ENCODE measurements at regions not wholly inside any gene's neighbourhood (a gene's known extent, or its start where the extent isn't known, plus 50 kb on each side); places are given as distances from the start of the nearest gene placed in this dataset.

- DNase-seq (ENCODE audit: low read depth in 1 of 2, low spot score in 1 of 2), result no peak
Observed at GRCh38 chr11:104830508-104830907, 67.8 kb downstream of the CASP12 start.

GRCh38 chr11:104830080-104830479 is 68.2 kb downstream of the CASP12 start:
- no peak for DNase-seq (ENCODE audit: low read depth in 1 of 2, low spot score in 1 of 2)

- no peak for DNase-seq (ENCODE audit: low read depth in 1 of 2, low spot score in 1 of 2)
Observed at GRCh38 chr11:104826772-104827171, 71.5 kb downstream of the CASP12 start.

- no peak for DNase-seq (ENCODE audit: low read depth in 1 of 2, low spot score in 1 of 2)
Observed at GRCh38 chr11:104823657-104824056, 74.6 kb downstream of the CASP12 start.

GRCh38 chr11:104820431-104820830 is 77.8 kb downstream of the CASP12 start:
- DNase-seq (ENCODE audit: low read depth in 1 of 2, low spot score in 1 of 2), result no peak

- no peak for DNase-seq (ENCODE audit: low read depth in 1 of 2, low spot score in 1 of 2)
Observed at GRCh38 chr11:104819603-104820002, 78.7 kb downstream of the CASP12 start.

DNA sequence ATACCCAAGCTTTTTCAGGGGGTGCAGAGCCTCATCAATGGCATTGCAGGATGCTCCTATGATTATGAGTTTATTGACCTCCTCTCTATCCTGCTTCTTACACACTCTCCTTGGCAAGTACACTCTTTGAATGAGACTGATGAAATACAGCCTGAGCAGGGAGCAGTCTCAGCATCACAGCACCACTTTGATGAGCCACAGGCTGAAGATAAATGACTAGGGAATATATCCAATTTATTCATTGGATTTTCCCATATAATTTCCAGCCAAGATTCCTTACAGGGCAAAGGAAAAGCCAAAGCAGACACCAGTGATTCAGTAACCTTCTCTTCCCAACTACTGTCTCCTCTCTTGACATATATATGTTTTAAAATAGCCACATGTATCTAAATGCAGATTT is 79.2 kb downstream of the CASP12 start:
- no peak for DNase-seq (ENCODE audit: low read depth in 1 of 2, low spot score in 1 of 2)

DNA sequence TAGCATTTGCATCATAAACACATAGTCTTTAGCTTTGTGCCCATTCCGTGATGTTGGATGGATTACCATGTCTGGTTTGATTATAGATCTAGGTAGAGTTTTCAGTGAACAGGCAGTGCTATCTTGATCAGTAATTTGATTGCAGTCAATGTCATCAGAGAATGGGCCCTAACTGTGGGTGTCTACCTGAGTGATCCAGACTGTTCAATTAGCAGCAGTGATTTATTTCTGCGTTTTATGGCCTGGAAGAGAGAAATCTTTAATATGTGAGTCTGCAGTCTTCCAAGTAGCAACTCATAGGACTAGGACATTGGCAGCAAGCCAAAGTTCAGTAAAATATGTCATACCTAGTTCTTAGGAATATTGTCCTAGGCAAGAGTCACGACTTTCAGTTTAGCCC is 80.3 kb downstream of the CASP12 start:
- DNase-seq (ENCODE audit: low read depth in 1 of 2, low spot score in 1 of 2), result no peak

- DNase-seq (ENCODE audit: low read depth in 1 of 2, low spot score in 1 of 2), result no peak
Observed at GRCh38 chr11:104813532-104813931, 84.7 kb downstream of the CASP12 start.

- DNase-seq (ENCODE audit: low read depth in 1 of 2, low spot score in 1 of 2), result no peak
Observed at GRCh38 chr11:104812103-104812788, 86.0 kb downstream of the CASP12 start.

GRCh38 chr11:104803776-104804175 is 94.5 kb downstream of the CASP12 start:
- no peak for DNase-seq (ENCODE audit: low read depth in 1 of 2, low spot score in 1 of 2)

GRCh38 chr11:104799251-104799650 is 99.0 kb downstream of the CASP12 start:
- no peak for DNase-seq (ENCODE audit: low read depth in 1 of 2, low spot score in 1 of 2)

DNA sequence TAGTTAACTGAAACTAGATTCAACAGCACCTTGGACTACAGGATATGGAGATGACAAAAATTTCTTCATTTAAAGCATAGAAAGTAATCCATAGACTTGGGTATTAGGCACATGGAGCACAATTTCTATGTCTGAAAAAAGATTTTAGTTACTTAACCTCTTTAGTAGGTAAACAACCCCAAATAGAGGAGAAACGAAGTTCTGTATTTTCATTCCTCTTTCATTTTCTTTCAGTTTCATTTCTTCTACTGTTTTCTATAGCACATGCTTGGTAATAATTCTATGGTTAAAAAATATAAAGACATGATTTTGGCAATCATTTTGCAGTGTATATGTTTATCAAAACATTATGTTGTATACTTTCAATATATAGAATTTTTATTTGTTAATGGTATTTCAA is 99.5 kb downstream of the CASP12 start:
- no peak for DNase-seq (ENCODE audit: low read depth in 1 of 2, low spot score in 1 of 2)

- DNase-seq (ENCODE audit: low read depth in 1 of 2, low spot score in 1 of 2), result no peak
Observed at GRCh38 chr11:104796301-104796700, 102.0 kb downstream of the CASP12 start.

DNA sequence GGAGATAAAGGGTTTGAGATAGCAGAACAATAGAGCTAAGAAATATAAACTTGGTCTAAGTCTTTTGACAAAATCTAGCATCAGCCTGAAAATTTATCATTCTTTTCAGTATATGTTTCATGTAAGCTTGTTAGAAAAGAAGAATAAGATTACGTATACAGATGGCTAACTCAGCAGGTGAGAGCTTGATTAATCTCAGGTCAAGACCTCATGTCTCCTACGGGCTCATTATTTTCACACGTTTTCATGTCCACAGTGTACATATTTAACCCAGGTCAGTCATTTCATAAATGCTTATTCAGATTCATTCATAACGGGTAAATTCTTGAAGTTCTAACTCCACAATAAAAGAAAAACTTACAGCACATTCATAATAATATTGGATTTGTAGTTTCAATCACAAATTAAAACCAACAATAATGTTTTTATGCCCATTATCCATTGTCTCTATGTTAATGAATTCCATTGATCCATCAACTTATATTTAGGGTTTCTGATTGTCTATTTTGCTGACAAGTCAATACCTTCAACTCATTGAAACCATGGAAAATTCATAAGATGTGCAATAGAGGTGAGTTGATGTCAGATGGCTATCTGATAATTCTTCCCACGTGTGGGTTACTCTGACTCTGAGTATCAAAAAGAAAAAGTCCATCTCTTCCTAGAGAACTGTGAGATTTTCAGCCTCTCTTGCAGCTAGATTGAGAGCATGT is 102.6 kb downstream of the CASP12 start:
- no peak for DNase-seq (ENCODE audit: low read depth in 1 of 2, low spot score in 1 of 2)

DNA sequence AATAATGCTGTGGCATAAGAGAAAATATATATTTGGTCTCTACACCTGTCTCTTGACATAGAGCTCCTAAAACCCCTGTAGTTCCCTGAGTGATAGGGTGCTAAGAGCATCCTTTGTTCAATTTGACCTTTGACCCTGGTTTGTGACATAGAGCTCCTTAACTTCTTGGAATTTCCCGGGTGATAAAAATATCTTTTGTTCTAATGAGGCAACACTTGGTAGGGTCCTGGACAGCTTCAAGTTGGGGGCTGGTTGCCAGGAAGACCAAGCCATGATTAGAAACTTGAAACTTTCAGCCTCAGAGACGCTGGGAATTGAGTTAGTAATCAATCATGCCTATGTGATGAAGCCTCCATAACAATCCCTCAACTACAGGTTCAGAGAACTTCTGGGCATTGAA is 105.4 kb downstream of the CASP12 start:
- DNase-seq (ENCODE audit: low read depth in 1 of 2, low spot score in 1 of 2), result no peak

DNA sequence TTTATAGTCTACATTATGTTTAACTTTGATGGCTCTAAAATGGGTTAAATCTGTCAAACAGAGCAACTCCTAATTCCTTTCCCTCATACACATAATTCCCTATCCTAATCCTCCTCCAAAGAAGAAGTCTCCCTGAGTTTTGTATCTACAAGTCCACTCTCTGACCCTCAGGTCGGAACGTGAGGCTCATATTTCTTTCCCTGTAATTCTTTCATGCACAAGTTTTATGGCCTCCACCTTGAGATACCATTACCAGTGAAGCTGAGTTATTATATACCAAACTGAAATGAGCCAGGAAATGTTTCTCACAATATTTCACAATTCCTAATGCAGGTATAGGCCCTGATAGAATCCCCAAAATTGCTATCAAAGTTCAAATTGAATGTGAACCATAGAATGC is 106.4 kb downstream of the CASP12 start:
- no peak for DNase-seq (ENCODE audit: low read depth in 1 of 2, low spot score in 1 of 2)

DNA sequence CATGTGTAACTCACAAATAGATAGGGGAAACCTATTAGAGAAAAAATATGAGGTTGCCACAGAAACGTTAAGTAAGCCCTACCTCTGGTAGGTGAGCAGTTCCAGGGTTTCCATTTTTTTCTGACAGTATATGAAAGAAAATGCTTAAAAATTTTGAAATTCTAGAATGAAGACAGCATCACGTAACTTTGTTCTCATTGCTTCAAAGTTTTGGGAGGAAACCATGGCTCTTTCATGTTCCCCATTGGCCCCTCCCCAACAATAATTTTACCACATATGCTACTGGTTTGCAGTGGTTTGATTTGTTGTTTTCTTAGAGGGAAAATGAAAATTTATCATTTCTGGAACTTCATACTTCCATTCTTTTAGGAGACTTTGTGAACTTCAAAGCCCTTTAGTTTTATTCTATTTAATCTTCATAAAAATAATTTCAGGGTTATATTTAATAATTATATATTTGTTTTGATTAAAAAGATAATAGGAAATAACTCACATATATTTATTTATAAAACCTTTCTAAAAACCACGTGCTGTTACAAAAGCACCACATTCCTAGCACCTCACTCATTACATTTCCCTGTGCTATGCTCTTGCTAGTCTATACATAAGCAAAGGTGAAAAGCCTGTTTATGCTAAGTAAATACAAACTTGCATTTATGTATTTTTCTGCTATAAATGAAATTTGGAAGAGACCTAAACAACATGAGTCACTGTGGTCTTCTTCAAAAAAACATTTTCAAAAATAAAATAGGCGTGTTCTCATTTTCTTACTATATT is 113.4 kb downstream of the CASP12 start:
- DNase-seq (ENCODE audit: low read depth in 1 of 2, low spot score in 1 of 2), result no peak

DNA sequence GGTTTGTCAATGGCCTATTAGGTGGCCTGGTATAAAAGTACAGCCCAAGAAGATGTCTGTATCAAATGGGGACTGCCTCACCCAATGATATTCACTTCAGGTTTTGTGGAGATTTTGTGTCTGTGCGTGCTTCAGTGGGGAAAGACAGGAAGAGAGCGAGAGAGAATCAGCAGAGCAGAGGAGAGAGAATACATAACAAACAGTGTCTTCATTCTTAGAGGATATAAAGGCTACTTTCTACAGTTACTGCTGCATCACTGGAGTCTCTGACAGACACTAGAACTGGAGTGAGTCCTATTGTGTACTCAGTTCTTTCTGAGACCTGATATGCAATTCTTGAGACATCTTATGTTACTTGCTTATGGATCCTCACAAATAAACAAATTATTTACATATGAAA is 115.0 kb downstream of the CASP12 start:
- no peak for DNase-seq (ENCODE audit: low read depth in 1 of 2, low spot score in 1 of 2)

DNA sequence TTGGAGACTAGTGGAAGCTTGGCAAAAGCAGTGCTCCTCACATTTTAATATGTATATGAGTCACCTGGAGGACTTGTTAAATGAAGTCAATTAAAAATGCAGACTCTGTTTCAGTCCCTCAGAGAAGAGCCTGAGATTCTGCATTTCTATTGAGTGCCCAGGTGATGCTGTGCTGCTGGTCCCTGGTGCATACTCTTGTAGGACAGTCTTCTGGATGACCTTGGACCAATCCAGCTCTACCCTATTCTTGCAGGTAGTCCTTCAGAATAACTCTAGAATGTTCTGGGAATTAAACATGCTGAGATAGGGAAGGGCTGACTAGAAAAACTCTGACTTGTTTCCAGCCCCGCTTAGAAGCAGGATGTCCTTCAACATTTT is 115.9 kb downstream of the CASP12 start:
- no peak for DNase-seq (ENCODE audit: low read depth in 1 of 2, low spot score in 1 of 2)

- no peak for DNase-seq (ENCODE audit: low read depth in 1 of 2, low spot score in 1 of 2)
Observed at GRCh38 chr11:104781719-104782376, 116.4 kb downstream of the CASP12 start.

GRCh38 chr11:104781037-104781436 is 117.2 kb downstream of the CASP12 start:
- no peak for DNase-seq (ENCODE audit: low read depth in 1 of 2, low spot score in 1 of 2)

Measured in activated T-helper 1 cell treated with anti-CD3 and anti-CD28 coated beads, Interleukin-2, amount 50 U/mL, for 16 hours (primary cell).